ENCODE measurements at regions not wholly inside any gene's neighbourhood (a gene's known extent, or its start where the extent isn't known, plus 50 kb on each side); places are given as distances from the start of the nearest gene placed in this dataset.
"Not testable (repeated sequence)": the region's sequence is repeated elsewhere in the genome, so short reads cannot be mapped to it uniquely, and the experiment has no call there.

GRCh38 chr10:5576780-5577624 is 52.2 kb downstream of the CALML3 start:
- DNase-seq: no peak

- not testable (repeated sequence) for DNase-seq
These were observed 55.3 kb downstream of the CALML3 start for GRCh38 chr10:5580038-5580428.

DNA sequence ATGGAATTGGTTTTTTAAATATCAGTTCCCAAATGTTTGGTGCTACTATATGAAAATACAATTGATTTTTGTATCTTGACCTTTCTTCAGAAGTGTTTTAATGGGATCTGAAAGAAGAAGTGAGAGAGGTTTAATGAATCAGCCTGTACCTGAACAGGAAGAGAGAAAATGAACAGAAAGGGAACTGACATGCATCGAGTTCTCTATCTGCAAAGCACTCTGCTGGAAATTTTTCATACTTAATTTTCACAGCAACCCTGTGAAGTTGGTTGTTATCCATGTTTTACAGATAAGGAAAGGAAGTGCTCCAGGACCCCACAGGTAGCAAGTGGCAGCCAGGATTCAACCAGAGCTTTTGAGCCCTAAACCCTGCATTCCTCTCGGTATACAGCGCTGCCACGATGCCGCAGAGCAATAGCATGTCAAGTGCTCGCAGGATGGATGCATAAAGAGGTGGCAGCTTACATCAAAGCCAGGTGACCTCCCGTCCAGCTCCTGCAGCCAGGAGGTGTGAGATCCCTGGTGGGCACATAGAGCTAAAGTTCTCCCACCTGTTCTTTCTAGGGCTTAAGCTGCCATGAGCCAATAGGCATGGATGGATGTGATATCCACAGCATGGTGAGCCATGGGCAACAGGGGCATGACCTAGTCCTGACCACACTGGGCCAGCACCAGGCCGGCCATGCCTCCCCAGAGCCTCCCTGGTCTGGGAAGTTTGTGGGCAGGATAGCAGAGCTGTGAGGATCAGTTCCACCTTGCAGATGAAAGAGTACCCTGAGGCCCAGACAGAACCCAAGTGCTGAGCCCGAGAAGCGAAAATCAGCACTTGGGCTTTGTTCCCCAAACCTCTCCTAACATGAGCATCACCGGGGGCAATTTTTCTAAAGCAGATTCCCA is 57.2 kb downstream of the CALML3 start:
- DNase-seq: no peak

GRCh38 chr10:5582736-5583135 is 58.0 kb downstream of the CALML3 start:
- DNase-seq: no peak

- peak; percentile 64 for DNase-seq
These were observed 58.9 kb downstream of the CALML3 start for GRCh38 chr10:5583525-5584175.

GRCh38 chr10:5584895-5585516 is 60.2 kb downstream of the CALML3 start:
- DNase-seq: no peak

DNA sequence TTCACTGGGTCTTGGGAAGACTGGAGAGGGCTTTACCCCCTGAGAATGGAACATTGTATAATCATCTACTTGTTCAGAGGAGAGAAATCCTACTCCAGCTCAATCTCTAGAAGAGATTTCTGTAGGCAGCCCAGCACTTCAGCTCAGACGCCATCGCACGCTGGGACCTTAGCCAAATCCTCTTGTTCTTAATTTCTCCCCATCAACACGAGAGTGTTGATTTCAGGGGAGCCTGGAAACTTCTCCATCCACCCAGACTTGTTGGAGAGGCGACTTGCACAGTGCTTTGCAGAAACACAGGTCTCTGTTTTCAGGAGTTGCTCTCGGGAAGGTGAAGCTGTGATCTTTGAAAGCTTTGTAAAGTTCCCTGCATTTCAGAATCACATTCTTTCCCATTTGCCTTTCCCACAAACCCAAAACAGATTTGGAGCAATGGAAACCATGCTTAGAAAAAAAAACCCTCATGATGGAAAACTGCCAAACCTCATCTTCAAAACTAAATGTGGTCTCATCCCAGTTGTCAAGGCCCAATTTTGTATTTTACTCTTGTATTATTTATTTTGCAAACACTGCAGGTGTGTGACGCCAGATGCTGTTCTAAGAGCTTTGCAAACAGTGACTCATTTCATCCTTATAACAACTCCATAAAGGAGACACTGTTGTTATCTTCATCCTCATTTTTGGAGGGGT is 60.9 kb downstream of the CALML3 start:
- no peak for DNase-seq

- no peak for DNase-seq
These were observed 62.7 kb downstream of the CALML3 start for GRCh38 chr10:5587151-5588079.

DNA sequence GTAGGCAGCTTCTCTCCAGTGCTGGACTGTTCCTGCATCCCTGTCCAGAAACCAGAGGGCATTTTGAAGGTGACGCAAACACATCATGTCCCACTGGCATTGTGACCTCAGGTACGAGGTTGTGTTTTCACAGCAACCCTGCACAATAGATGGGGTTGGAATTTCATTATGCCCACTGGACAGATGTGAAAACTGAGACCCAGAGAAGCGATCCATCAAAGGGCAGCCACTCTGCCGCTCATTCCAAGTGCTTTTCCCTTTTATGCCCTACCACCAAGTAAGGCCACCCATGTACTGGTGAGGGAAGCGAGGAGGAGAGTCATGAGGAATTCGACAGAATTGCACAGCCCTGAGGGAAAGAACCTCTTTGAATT is 63.3 kb downstream of the CALML3 start:
- DNase-seq: no peak

GRCh38 chr10:5588603-5589002 is 63.8 kb downstream of the CALML3 start:
- DNase-seq: no peak
